SK-N-SH (cell line): ENCODE measurements at regions not wholly inside any gene's neighbourhood (a gene's known extent, or its start where the extent isn't known, plus 50 kb on each side); places are given as distances from the start of the nearest gene placed in this dataset.

Source experiments
- CTCF ChIA-PET: fragments of 300-600, 350-600 bp; formaldehyde crosslinking; extraction: SDS; loops from one replicate; lab custom pipeline; 2021; lab: Yijun Ruan, JAX
- POLR2A ChIA-PET: fragments of 350-600 bp; sonication (Branson Sonifier 250); formaldehyde crosslinking; extraction: SDS; loops from one replicate; lab custom pipeline; 2020; ENCODE audit warnings: antibody characterized with exemption, inconsistent platforms; lab: Yijun Ruan, JAX
- DNase-seq: peaks from one replicate; pipeline ENCODE4 v3.0.0; 2012
- H2AFZ ChIP-seq: fragments of 200-600 bp; sonication (generic); 2 replicates; pipeline ENCODE4 v1.8.1; 2016; ENCODE audit warnings: antibody characterized with exemption, mild to moderate bottlenecking, low read depth
- H3F3A ChIP-seq: fragments of 200-600 bp; sonication (generic); replicated peaks from 2 replicates; pipeline ENCODE3; 2016; ENCODE audit warnings: antibody characterized with exemption, mild to moderate bottlenecking; ENCODE audit not compliant: insufficient read depth
- H3K27ac ChIP-seq, 2 experiments: fragments of 200-500 bp in 1 of 2; fragments of 200-600 bp in 1 of 2; sonication (Bioruptor generic) in 1 of 2; sonication (generic), shearing (Covaris generic) in 1 of 2; 2 replicates each; pipeline versions ENCODE4 v1.5.1 to v1.6.1; 2014 to 2016; ENCODE audit warnings: low read depth in 2 of 2, inconsistent platforms in 1 of 2, low read length in 1 of 2, mild to moderate bottlenecking in 1 of 2, mixed read lengths in 1 of 2
- H3K27me3 ChIP-seq: fragments of 200-600 bp; sonication (generic), shearing (Covaris generic); 2 replicates; pipeline ENCODE4 v1.6.1; 2016; ENCODE audit warnings: mixed run types; ENCODE audit not compliant: insufficient read depth
- H3K36me3 ChIP-seq, 2 experiments: fragments of 200-500 bp in 1 of 2; fragments of 200-600 bp in 1 of 2; sonication (Bioruptor generic) in 1 of 2; sonication (generic) in 1 of 2; replicated peaks in 1 of 2; 2 replicates each; pipeline versions ENCODE3 to v1.5.1; 2014 to 2016; ENCODE audit warnings: low read length in 1 of 2, mild to moderate bottlenecking in 1 of 2; ENCODE audit not compliant: insufficient read depth in 2 of 2, control insufficient read depth in 1 of 2
- H3K4me1 ChIP-seq, 2 experiments: fragments of 200-500 bp in 1 of 2; fragments of 200-600 bp in 1 of 2; sonication (Bioruptor generic) in 1 of 2; sonication (generic), shearing (Covaris generic) in 1 of 2; 2 replicates each; pipeline versions ENCODE4 v1.5.1 to v1.6.1; 2014 to 2016; ENCODE audit warnings: low read depth in 1 of 2, low read length in 1 of 2, mixed run types in 1 of 2; ENCODE audit not compliant: insufficient read depth in 2 of 2, control insufficient read depth in 1 of 2
- H3K4me2 ChIP-seq: fragments of 200-600 bp; sonication (generic), shearing (Covaris generic); 2 replicates; pipeline ENCODE4 v1.6.1; 2017; ENCODE audit warnings: mixed run types
- H3K4me3 ChIP-seq, 2 experiments: fragments of 200-500 bp in 1 of 2; fragments of 200-600 bp in 1 of 2; sonication (Bioruptor generic) in 1 of 2; sonication (generic), shearing (Covaris generic) in 1 of 2; 2 replicates each; pipeline versions ENCODE4 v1.5.1 to v1.8.1; 2014 to 2016; ENCODE audit warnings: low read depth in 2 of 2, inconsistent platforms in 1 of 2, low read length in 1 of 2, mild to moderate bottlenecking in 1 of 2, mixed read lengths in 1 of 2, moderate library complexity in 1 of 2
- H3K79me2 ChIP-seq: fragments of 200-600 bp; sonication (generic); 2 replicates; pipeline ENCODE4 v1.8.1; 2017; ENCODE audit warnings: mild to moderate bottlenecking; ENCODE audit not compliant: insufficient read depth
- H3K9ac ChIP-seq: fragments of 200-600 bp; sonication (generic); 2 replicates; pipeline ENCODE4 v1.6.1; 2017; ENCODE audit warnings: mixed run types
- H3K9me2 ChIP-seq: fragments of 200-600 bp; sonication (generic); 2 replicates; pipeline ENCODE4 v1.6.1; 2017; ENCODE audit warnings: mixed run types
- H3K9me3 ChIP-seq: fragments of 200-600 bp; sonication (generic); 2 replicates; pipeline ENCODE4 v1.6.1; 2017; ENCODE audit warnings: mixed run types, mild to moderate bottlenecking, moderate library complexity
- H4K20me1 ChIP-seq: fragments of 200-600 bp; sonication (generic); 2 replicates; pipeline ENCODE4 v1.6.1; 2017; ENCODE audit warnings: mild to moderate bottlenecking, mixed run types; ENCODE audit not compliant: insufficient read depth
- EP300 ChIP-seq, 2 experiments: IDR thresholded peaks; 2 replicates each; pipeline versions ENCODE4 v1.4.0 to v1.6.1; 2012; ENCODE audit warnings: borderline replicate concordance in 1 of 2, low read depth in 1 of 2, low read length in 1 of 2
- FOSL2 ChIP-seq: IDR thresholded peaks from 2 replicates; pipeline ENCODE4 v1.4.0; 2012; ENCODE audit warnings: low read depth, mild to moderate bottlenecking, moderate library complexity, borderline replicate concordance
- FOXJ3 ChIP-seq: sonication (generic); formaldehyde crosslinking; IDR thresholded peaks from 2 replicates; pipeline ENCODE4 v1.5.1; 2020; ENCODE audit warnings: mild to moderate bottlenecking, missing genetic modification reagents
- FOXM1 ChIP-seq: IDR thresholded peaks from 2 replicates; pipeline ENCODE4 v1.4.0; 2012; ENCODE audit warnings: low read depth, mild to moderate bottlenecking
- MEF2A ChIP-seq: IDR thresholded peaks from 2 replicates; pipeline ENCODE4 v1.4.0; 2012; ENCODE audit warnings: low read depth, borderline replicate concordance
- POLR2AphosphoS5 ChIP-seq: IDR thresholded peaks from 2 replicates; pipeline ENCODE4 v1.6.1; 2012; ENCODE audit warnings: low read depth, low read length
- RAD21 ChIP-seq: IDR thresholded peaks from 2 replicates; pipeline ENCODE4 v1.6.1; 2012; ENCODE audit warnings: mild to moderate bottlenecking, low read length
- RFX5 ChIP-seq: IDR thresholded peaks from 2 replicates; pipeline ENCODE4 v1.6.1; 2012; ENCODE audit warnings: mild to moderate bottlenecking, improper control_type of control experiment, low read length
- TEAD4 ChIP-seq: IDR thresholded peaks from 2 replicates; pipeline ENCODE4 v1.4.0; 2012; ENCODE audit warnings: mild to moderate bottlenecking, borderline replicate concordance; ENCODE audit not compliant: insufficient read depth
- WGBS: methylation state at CpG from one replicate; pipeline ENCODE4 v1.1.6; 2017; ENCODE audit warnings: low lambda C conversion rate; 5-methylcytosine and 5-hydroxymethylcytosine counted together
- TF ChIP-seq, protein P1 (sequence below): IDR thresholded peaks from 2 replicates; pipeline ENCODE4 v1.4.0; 2012; ENCODE audit warnings: low read depth
- TF ChIP-seq, protein P2 (sequence below): IDR thresholded peaks from 2 replicates; pipeline ENCODE4 v1.6.1; 2012; ENCODE audit warnings: mild to moderate bottlenecking, low read depth, low read length, moderate library complexity
- TF ChIP-seq, protein P3 (sequence below): IDR thresholded peaks from 2 replicates; pipeline ENCODE4 v1.4.0; 2012; ENCODE audit warnings: low read depth, borderline replicate concordance
- TF ChIP-seq, protein P4 (sequence below): IDR thresholded peaks from 2 replicates; pipeline ENCODE4 v1.4.0; 2012; ENCODE audit warnings: low read depth, borderline replicate concordance
- TF ChIP-seq, protein P5 (sequence below): fragments of 200-600 bp; sonication (generic); IDR thresholded peaks from 2 replicates; pipeline ENCODE4 v1.6.1; 2017; ENCODE audit warnings: antibody characterized with exemption, mild to moderate bottlenecking, moderate library complexity

DNA sequence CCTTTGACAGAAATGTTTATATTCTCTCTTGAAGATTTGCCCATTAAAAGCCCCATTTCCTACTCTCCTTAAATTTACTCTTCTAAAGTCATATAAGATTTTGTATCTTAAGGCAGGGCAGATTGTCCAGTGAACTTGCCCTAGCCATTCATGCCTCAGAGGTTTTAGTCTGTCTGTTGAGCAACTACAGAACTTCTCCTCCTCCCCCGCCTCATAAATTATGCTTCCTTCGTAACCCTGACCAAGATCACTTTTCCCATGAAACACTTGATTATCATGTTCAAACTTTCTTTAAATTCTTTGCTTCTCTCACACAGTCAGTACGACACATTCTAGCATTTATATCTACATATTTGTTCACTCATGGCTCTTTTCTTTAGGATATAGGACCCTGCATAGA is 621.3 kb downstream of the ANKRD7 start:
- WGBS = 44% methylated on average over 3 of the region's 3 CpGs
- H3K9ac ChIP-seq = no peak overlapping the region
- H3K9me2 ChIP-seq = no peaks in the 10 kb centered on the region; the same call in 1 of the 2 replicates
- no peaks in the 10 kb centered on the region for H4K20me1 ChIP-seq
- H3K27me3 ChIP-seq = no peaks in the 10 kb centered on the region
- no peak overlapping the region for H3K4me3 ChIP-seq
- H3K36me3 ChIP-seq = no peaks in the 10 kb centered on the region
- H3F3A ChIP-seq = no peaks in the 10 kb centered on the region
- no peak overlapping the region for H3K4me2 ChIP-seq
- no peak overlapping the region for H2AFZ ChIP-seq
- POLR2A ChIA-PET = no interaction called here
- H3K9me3 ChIP-seq = no peaks in the 10 kb centered on the region
- CTCF ChIA-PET = interaction anchor here (1.4 kb wide), 1 partner anchor 15 kb away, joined by 3 read pairs; no protein-coding TSS in a partner anchor
- no peaks in the 10 kb centered on the region for H3K4me1 ChIP-seq
- no peaks in the 10 kb centered on the region for H3K79me2 ChIP-seq
- TF ChIP-seq POLR2AphosphoS5 (no peak), EP300 (IDR thresholded peaks at IDR 0.05; ENCODE audit: borderline replicate concordance in 1 of 2, low read depth in 1 of 2, low read length in 1 of 2) (no peak), FOXM1 (no peak), FOXJ3 (CRISPR knock-in tag) (no peak), MEF2A (no peak), TEAD4 (no peak), RFX5 (no peak), FOSL2 (no peak), RAD21 (no peak)
- TF ChIP-seq, protein P1, sequence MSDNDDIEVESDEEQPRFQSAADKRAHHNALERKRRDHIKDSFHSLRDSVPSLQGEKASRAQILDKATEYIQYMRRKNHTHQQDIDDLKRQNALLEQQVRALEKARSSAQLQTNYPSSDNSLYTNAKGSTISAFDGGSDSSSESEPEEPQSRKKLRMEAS = no peak
- TF ChIP-seq, protein P2, sequence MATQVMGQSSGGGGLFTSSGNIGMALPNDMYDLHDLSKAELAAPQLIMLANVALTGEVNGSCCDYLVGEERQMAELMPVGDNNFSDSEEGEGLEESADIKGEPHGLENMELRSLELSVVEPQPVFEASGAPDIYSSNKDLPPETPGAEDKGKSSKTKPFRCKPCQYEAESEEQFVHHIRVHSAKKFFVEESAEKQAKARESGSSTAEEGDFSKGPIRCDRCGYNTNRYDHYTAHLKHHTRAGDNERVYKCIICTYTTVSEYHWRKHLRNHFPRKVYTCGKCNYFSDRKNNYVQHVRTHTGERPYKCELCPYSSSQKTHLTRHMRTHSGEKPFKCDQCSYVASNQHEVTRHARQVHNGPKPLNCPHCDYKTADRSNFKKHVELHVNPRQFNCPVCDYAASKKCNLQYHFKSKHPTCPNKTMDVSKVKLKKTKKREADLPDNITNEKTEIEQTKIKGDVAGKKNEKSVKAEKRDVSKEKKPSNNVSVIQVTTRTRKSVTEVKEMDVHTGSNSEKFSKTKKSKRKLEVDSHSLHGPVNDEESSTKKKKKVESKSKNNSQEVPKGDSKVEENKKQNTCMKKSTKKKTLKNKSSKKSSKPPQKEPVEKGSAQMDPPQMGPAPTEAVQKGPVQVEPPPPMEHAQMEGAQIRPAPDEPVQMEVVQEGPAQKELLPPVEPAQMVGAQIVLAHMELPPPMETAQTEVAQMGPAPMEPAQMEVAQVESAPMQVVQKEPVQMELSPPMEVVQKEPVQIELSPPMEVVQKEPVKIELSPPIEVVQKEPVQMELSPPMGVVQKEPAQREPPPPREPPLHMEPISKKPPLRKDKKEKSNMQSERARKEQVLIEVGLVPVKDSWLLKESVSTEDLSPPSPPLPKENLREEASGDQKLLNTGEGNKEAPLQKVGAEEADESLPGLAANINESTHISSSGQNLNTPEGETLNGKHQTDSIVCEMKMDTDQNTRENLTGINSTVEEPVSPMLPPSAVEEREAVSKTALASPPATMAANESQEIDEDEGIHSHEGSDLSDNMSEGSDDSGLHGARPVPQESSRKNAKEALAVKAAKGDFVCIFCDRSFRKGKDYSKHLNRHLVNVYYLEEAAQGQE = no peak
- TF ChIP-seq, protein P3, sequence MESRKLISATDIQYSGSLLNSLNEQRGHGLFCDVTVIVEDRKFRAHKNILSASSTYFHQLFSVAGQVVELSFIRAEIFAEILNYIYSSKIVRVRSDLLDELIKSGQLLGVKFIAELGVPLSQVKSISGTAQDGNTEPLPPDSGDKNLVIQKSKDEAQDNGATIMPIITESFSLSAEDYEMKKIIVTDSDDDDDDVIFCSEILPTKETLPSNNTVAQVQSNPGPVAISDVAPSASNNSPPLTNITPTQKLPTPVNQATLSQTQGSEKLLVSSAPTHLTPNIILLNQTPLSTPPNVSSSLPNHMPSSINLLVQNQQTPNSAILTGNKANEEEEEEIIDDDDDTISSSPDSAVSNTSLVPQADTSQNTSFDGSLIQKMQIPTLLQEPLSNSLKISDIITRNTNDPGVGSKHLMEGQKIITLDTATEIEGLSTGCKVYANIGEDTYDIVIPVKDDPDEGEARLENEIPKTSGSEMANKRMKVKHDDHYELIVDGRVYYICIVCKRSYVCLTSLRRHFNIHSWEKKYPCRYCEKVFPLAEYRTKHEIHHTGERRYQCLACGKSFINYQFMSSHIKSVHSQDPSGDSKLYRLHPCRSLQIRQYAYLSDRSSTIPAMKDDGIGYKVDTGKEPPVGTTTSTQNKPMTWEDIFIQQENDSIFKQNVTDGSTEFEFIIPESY = no peak
- TF ChIP-seq, protein P4, sequence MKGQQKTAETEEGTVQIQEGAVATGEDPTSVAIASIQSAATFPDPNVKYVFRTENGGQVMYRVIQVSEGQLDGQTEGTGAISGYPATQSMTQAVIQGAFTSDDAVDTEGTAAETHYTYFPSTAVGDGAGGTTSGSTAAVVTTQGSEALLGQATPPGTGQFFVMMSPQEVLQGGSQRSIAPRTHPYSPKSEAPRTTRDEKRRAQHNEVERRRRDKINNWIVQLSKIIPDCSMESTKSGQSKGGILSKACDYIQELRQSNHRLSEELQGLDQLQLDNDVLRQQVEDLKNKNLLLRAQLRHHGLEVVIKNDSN = no peak
- TF ChIP-seq, protein P5, sequence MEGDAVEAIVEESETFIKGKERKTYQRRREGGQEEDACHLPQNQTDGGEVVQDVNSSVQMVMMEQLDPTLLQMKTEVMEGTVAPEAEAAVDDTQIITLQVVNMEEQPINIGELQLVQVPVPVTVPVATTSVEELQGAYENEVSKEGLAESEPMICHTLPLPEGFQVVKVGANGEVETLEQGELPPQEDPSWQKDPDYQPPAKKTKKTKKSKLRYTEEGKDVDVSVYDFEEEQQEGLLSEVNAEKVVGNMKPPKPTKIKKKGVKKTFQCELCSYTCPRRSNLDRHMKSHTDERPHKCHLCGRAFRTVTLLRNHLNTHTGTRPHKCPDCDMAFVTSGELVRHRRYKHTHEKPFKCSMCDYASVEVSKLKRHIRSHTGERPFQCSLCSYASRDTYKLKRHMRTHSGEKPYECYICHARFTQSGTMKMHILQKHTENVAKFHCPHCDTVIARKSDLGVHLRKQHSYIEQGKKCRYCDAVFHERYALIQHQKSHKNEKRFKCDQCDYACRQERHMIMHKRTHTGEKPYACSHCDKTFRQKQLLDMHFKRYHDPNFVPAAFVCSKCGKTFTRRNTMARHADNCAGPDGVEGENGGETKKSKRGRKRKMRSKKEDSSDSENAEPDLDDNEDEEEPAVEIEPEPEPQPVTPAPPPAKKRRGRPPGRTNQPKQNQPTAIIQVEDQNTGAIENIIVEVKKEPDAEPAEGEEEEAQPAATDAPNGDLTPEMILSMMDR = no peak
- H3K27ac ChIP-seq = no peak overlapping the region
- DNase-seq = no peak
